ENCODE measurements at regions not wholly inside any gene's neighbourhood (a gene's known extent, or its start where the extent isn't known, plus 50 kb on each side); places are given as distances from the start of the nearest gene placed in this dataset.

DNA sequence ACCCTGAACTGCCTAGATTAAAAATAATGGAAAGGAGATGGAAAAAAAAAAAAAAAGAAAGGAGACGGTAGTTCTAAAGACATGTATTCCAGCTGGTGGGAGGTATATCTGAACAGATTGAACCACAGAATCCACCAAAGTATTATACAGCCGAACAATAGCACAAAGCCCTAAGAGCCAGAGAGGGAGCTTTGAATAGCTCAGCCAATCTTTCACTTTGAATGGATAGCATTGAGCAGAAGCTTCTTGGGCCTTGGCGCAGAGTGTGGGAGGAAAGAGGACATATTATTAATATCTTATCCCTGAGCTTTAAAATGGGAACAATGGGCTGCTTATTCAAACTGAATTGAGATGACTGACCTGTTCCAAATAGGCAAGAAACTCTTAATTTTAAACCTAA is 147.8 kb upstream of the PAQR3 start:
- TF ChIP-seq EZH2 (IDR thresholded peaks at IDR 0.05) (no peak), POLR2AphosphoS5 (IDR thresholded peaks at IDR 0.05; ENCODE audit: borderline replicate concordance, low read depth, low read length) (no peak), FOXP2 (optimal IDR thresholded peaks at IDR 0.05; ENCODE audit: control extremely low read depth, extremely low read length, insufficient read depth) (no peak)

Measured in SK-N-MC (cell line).